Esophagus squamous epithelium (tissue), 5 donors: ENCODE measurements at regions not wholly inside any gene's neighbourhood (a gene's known extent, or its start where the extent isn't known, plus 50 kb on each side); places are given as distances from the start of the nearest gene placed in this dataset.

Experiments used
- DNase-seq: peaks from one replicate; lab custom pipeline; 2025; lab: John Stamatoyannopoulos, UW
- H3K27ac ChIP-seq, 4 donors: fragments of 200-600 bp; sonication (generic); one replicate each; pipeline ENCODE4 v1.5.1; 2016 to 2019; ENCODE audit warnings: mild to moderate bottlenecking in 1 of 4
- H3K27me3 ChIP-seq, 4 donors: fragments of 200-600 bp; sonication (generic); 1 replicate in 3 of 4; 2 replicates in 1 of 4; pipeline versions ENCODE4 v1.5.1 to v1.6.0; 2017 to 2021; ENCODE audit warnings: antibody characterized with exemption in 1 of 4
- H3K36me3 ChIP-seq, 3 donors: fragments of 200-600 bp; sonication (generic); one replicate each; pipeline ENCODE4 v1.5.1; 2016 to 2019
- H3K4me1 ChIP-seq, 3 donors: fragments of 200-600 bp; sonication (generic); one replicate each; pipeline ENCODE4 v1.5.1; 2017 to 2019
- H3K4me3 ChIP-seq, 4 donors: fragments of 200-600 bp; sonication (generic); 1 replicate in 3 of 4; 2 replicates in 1 of 4; pipeline ENCODE4 v1.5.1; 2016 to 2019; ENCODE audit warnings: mild to moderate bottlenecking in 2 of 4, moderate library complexity in 1 of 4
- H3K9me3 ChIP-seq, 3 donors: fragments of 200-600 bp; sonication (generic); one replicate each; pipeline ENCODE4 v1.5.1; 2016 to 2019
- CTCF ChIP-seq, 6 experiments: fragments of 450-650 bp in 4 of 6; fragments of 200-600 bp in 2 of 6; sonication (generic) in 2 of 6; IDR thresholded peaks; one replicate each; pipeline ENCODE4 v1.5.1; 2016 to 2019; ENCODE audit warnings: antibody characterized with exemption in 6 of 6, mild to moderate bottlenecking in 4 of 6, moderate library complexity in 4 of 6
- POLR2A ChIP-seq, 4 donors: fragments of 450-650 bp; IDR thresholded peaks; one replicate each; pipeline ENCODE4 v1.6.1; 2017; ENCODE audit warnings: antibody characterized with exemption in 4 of 4, mild to moderate bottlenecking in 4 of 4, moderate library complexity in 3 of 4
- WGBS, 2 donors: methylation state at CpG; one replicate each; pipeline ENCODE4 v1.1.5; 2018; 5-methylcytosine and 5-hydroxymethylcytosine counted together
- intact Hi-C: fragments of 100-400 bp; cut with DNase I; formaldehyde crosslinking; loops from one replicate; pipeline ENCODE4 v1.15.0; 2022
- donor health status: DM: yes; HTN: yes; CAD: no.

GRCh38 chr14:53514197-53514596 lies 361.1 kb upstream of the DDHD1 start:
- intact Hi-C loops, result no loop called here
- H3K36me3 ChIP-seq, result no peaks in the 10 kb centered on the region
- no peak overlapping the region for H3K4me3 ChIP-seq
- no peaks in the 10 kb centered on the region for H3K27me3 ChIP-seq
- DNase-seq, result no peak
- no peaks in the 10 kb centered on the region for H3K9me3 ChIP-seq
- TF ChIP-seq CTCF (IDR thresholded peaks at IDR 0.05), result no peak
- TF ChIP-seq POLR2A (IDR thresholded peaks at IDR 0.05), result no peak
- peaks cover 3 to 26% (median 12%) of the 10 kb centered on the region in 3 donors for H3K4me1 ChIP-seq
- 96 to 97% methylated on average over 3 of the region's 3 CpGs for WGBS, 2 donors
- no peak overlapping the region for H3K27ac ChIP-seq

GRCh38 chr14:53510281-53510912 lies 357.3 kb upstream of the DDHD1 start:
- intact Hi-C loops, result no loop called here
- no peak for DNase-seq
- H3K27ac ChIP-seq, result peak overlapping the region in 3 of 4 donors; percentile 78 to 85 (median 84)
- no peaks in the 10 kb centered on the region for H3K9me3 ChIP-seq
- no peak overlapping the region for H3K4me3 ChIP-seq
- H3K36me3 ChIP-seq, result no peaks in the 10 kb centered on the region
- H3K27me3 ChIP-seq, result no peaks in the 10 kb centered on the region
- TF ChIP-seq POLR2A (IDR thresholded peaks at IDR 0.05), result no peak
- H3K4me1 ChIP-seq, result peaks cover 6 to 27% (median 10%) of the 10 kb centered on the region in 3 donors

- 35 to 36% methylated on average over 11 of the region's 11 CpGs for WGBS, 2 donors
- DNase-seq, result no peak
- TF ChIP-seq POLR2A (IDR thresholded peaks at IDR 0.05) (no peak), CTCF (IDR thresholded peaks at IDR 0.05) (no peak)
Measured at GRCh38 chr14:53509276-53510244, 356.4 kb upstream of the DDHD1 start.

GRCh38 chr14:53501361-53502211 lies 348.5 kb upstream of the DDHD1 start:
- WGBS, 2 donors, result 29 to 45% methylated on average over 3 of the region's 3 CpGs
- intact Hi-C loops, result no loop called here
- H3K4me3 ChIP-seq, result no peak overlapping the region
- H3K36me3 ChIP-seq, result no peaks in the 10 kb centered on the region
- no peak overlapping the region for H3K27ac ChIP-seq
- no peak for DNase-seq
- no peaks in the 10 kb centered on the region for H3K9me3 ChIP-seq
- H3K4me1 ChIP-seq, result peaks cover 0 to 11% (median 0%) of the 10 kb centered on the region in 3 donors
- no peak for TF ChIP-seq POLR2A (IDR thresholded peaks at IDR 0.05)
- TF ChIP-seq CTCF (IDR thresholded peaks at IDR 0.05), result no peak
- no peaks in the 10 kb centered on the region for H3K27me3 ChIP-seq

More at GRCh38 chr14:53509276-53510244, 356.4 kb upstream of the DDHD1 start:
- no peaks in the 10 kb centered on the region for H3K9me3 ChIP-seq
- no peak overlapping the region for H3K4me3 ChIP-seq
- no peaks in the 10 kb centered on the region for H3K27me3 ChIP-seq
- H3K4me1 ChIP-seq, result peaks cover 6 to 27% (median 10%) of the 10 kb centered on the region in 3 donors
- peak overlapping the region; percentile 76 to 85 (median 81) for H3K27ac ChIP-seq
- no peaks in the 10 kb centered on the region for H3K36me3 ChIP-seq
- intact Hi-C loops, result no loop called here

GRCh38 chr14:53500191-53500590 lies 347.1 kb upstream of the DDHD1 start:
- H3K9me3 ChIP-seq, result no peaks in the 10 kb centered on the region
- H3K4me1 ChIP-seq, result peaks cover 0 to 11% (median 0%) of the 10 kb centered on the region in 3 donors
- no peak for TF ChIP-seq POLR2A (IDR thresholded peaks at IDR 0.05)
- no peak for TF ChIP-seq CTCF (IDR thresholded peaks at IDR 0.05)
- H3K27me3 ChIP-seq, result no peaks in the 10 kb centered on the region
- H3K27ac ChIP-seq, result no peak overlapping the region
- intact Hi-C loops, result no loop called here
- no peak overlapping the region for H3K4me3 ChIP-seq
- no peaks in the 10 kb centered on the region for H3K36me3 ChIP-seq
- no peak for DNase-seq
- WGBS, 2 donors, result 43 to 90% methylated on average over 1 of the region's 1 CpG
